ENCODE measurements at regions not wholly inside any gene's neighbourhood (a gene's known extent, or its start where the extent isn't known, plus 50 kb on each side); places are given as distances from the start of the nearest gene placed in this dataset.

- peak; percentile 34 for DNase-seq (ENCODE audit: low spot score)
These were observed 56.0 kb upstream of the CTXND1 start for GRCh38 chr15:80308002-80308401.

DNA sequence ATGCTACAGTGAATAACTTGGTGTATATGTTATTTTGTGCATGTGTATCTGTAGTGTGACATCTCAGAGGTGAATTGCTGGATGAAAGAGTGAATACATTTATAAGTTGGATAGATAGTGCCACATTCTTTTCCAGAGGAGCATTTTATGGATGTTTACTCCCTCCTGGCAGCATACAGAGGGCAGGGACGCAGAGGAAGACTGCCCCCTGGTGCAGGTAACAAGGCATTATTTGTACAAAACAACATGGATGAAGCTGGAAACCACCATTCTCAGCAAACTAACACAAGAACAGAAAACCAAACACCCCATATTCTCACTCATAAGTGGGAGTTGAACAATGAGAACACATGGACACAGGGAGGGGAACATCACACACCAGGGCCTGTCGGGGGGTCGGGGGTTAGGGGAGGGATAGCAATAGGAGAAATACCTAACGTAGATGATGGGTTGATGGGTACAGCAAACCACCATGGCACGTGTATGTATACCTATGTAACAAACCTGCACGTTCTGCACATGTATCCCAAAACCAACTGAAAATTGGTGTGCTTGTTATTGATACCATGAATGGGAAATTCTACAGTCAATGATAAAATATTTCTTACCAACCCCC, 57.9 kb upstream of the CTXND1 start:
- DNase-seq (ENCODE audit: low spot score): peak; percentile 68

- no peak for DNase-seq (ENCODE audit: low spot score)
These were observed 58.8 kb upstream of the CTXND1 start for GRCh38 chr15:80310776-80311175.

DNA sequence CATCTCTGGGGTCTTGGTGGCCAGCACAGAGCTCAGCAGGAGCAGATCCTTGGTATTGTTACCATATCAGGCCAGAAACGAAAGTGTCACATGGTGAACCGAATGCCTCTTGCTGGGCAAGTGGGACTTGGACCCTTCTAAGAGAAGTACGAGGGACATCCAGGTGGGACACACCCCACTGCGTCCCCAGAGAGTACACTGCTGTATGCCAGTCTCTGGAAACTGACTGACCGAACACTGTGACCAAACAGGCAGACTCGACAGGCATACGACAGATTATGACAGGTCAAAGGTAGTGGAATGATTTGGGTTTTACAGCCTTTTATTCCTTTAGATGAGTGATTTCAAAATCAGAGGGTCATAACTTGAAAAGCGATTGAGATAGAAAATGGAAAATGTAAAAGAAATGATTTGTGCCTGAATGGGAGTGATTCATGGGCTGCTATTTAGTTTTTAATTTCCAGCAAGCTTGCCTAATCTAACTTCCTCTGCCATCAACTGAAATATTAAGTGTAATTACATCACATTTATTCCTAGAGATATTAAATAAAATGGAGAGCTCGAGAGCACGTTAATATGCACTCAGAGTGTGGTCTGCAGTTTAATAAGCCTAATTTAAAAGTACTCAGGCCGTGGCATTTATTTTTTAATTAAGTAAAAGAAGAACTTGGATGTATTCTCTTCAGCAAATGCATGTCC, 63.4 kb upstream of the CTXND1 start:
- no peak for DNase-seq (ENCODE audit: low spot score)

- no peak for DNase-seq (ENCODE audit: low spot score)
These were observed 65.6 kb upstream of the CTXND1 start for GRCh38 chr15:80317389-80318182.

DNA sequence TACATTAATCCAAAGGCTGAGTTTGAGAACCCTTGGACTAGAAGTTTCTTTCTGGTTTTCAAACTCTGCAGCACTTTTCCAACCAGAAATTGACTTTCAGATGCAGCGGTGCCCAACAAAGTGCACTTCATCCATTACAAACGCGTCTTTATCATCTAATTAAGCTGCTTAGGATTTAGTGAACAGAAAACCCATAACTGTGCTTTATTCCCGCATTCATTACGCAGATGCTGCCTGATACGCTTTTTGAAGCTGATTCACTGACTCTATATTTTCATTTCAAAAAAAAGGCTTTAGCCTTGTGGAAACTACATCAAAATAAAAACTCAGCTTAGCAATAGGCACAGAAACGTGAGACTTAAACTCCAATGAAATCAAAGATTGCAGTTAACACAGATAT, 69.8 kb upstream of the CTXND1 start:
- DNase-seq (ENCODE audit: low spot score): no peak

DNA sequence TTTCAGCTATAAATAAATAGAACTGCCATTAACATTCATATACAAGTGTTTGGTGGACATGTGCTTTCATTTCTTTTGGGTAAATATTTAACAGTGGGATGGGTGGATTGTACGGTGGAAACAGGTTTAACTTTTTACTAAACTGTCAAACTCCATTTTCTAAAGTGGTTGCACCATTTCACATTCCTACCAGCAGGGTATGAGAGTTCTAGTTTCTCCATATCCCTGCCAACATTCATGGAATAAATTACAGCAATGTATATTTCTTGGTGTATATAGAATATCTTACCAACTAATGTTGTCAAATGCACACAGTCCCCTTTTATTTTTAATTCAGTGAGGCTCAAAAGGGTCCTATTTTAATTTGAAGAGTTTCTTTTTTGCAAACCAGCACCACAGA, 71.3 kb upstream of the CTXND1 start:
- no peak for DNase-seq (ENCODE audit: low spot score)

GRCh38 chr15:80324545-80325080, 72.6 kb upstream of the CTXND1 start:
- DNase-seq (ENCODE audit: low spot score): no peak

GRCh38 chr15:80325206-80325605, 73.2 kb upstream of the CTXND1 start:
- DNase-seq (ENCODE audit: low spot score): no peak

DNA sequence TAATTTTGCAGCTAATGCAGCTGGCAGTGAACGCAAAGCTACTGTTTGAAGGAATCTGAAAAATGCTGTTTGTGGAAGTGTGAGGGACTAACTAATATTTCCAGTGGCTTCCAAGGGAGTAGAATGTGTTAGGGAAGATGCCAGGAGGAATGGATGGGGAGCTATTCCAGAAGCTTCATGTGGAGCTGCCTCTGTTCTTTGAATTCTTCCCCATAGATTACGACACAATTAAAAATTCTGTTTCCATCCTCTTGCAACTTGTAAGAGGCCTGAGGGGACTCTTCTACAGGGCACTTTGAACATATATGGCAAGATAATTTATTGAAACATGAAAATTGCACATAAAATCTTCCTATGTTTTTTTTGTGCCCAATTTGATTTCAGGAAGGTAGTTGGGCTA, 74.3 kb upstream of the CTXND1 start:
- DNase-seq (ENCODE audit: low spot score): no peak

GRCh38 chr15:80328496-80328895, 75.7 kb upstream of the ARNT2 start:
- no peak for DNase-seq (ENCODE audit: low spot score)

- no peak for DNase-seq (ENCODE audit: low spot score)
These were observed 72.2 kb upstream of the ARNT2 start for GRCh38 chr15:80331886-80332406.

- DNase-seq (ENCODE audit: low spot score): no peak
These were observed 70.9 kb upstream of the ARNT2 start for GRCh38 chr15:80333261-80333660.

- no peak for DNase-seq (ENCODE audit: low spot score)
These were observed 69.7 kb upstream of the ARNT2 start for GRCh38 chr15:80334521-80334920.

- DNase-seq (ENCODE audit: low spot score): no peak
These were observed 64.6 kb upstream of the ARNT2 start for GRCh38 chr15:80339601-80340000.

DNA sequence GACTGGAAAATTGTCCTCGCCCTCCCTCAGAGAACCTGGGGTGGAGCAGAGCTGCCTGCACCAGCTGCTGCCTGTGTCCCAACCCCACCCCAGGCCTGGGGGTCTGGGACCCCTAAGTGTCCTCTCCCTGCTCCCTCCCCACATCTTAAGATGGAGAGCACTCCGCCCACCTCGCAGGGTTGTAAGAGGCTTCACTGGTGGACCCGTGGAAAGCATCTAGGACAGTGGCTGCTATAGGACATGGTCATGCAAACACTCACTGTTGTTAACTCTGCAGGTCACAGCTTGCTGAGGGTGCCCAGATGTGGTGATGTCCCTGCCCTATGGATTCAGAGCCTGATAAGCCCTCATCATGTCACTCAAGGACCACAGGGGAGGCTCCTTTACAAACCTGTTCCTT, 62.0 kb upstream of the ARNT2 start:
- DNase-seq (ENCODE audit: low spot score): no peak

- no peak for DNase-seq (ENCODE audit: low spot score)
These were observed 60.6 kb upstream of the ARNT2 start for GRCh38 chr15:80343554-80343992.

GRCh38 chr15:80350941-80351610, 53.1 kb upstream of the ARNT2 start:
- DNase-seq (ENCODE audit: low spot score): no peak
